ENCODE measurements at regions not wholly inside any gene's neighbourhood (a gene's known extent, or its start where the extent isn't known, plus 50 kb on each side); places are given as distances from the start of the nearest gene placed in this dataset.
"Not testable (repeated sequence)": the region's sequence is repeated elsewhere in the genome, so short reads cannot be mapped to it uniquely, and the experiment has no call there.

DNA sequence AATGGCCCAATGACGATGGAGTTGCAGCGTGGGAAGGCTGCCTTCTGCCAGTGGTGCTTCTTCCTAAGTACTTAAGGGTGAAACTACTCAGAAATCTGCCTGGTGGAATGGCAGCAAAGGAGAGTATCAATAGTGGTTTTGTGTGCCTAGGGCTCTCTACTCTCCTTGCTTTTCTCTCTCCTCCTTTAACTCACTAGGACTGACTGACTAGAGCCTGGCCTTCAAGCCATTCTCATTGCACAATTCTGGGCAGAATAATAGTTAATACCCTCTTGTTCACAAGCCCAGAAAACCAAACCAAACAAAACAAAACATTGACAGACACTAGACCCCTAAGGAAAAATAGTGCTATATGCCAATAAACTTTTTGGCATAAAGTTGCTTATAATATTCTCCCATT is 171.2 kb upstream of the PTGFR start:
- H3K4me3 ChIP-seq (ENCODE audit: insufficient read depth, low read depth, low read length) = no peak overlapping the region
- 83 to 88% methylated on average over 2 of the region's 2 CpGs for WGBS, 2 experiments
- no peak overlapping the region for H3K27ac ChIP-seq (ENCODE audit: insufficient read depth, low read depth, low read length, poor library complexity, severe bottlenecking)
- H3K9me3 ChIP-seq (ENCODE audit: control insufficient read depth, low read length) = no peaks in the 10 kb centered on the region
- H3K36me3 ChIP-seq (ENCODE audit: control insufficient read depth, insufficient read depth, low read length) = no peaks in the 10 kb centered on the region
- no peaks in the 10 kb centered on the region for H3K27me3 ChIP-seq (ENCODE audit: control insufficient read depth, insufficient read depth, low read length, poor library complexity, severe bottlenecking)
- no peaks in the 10 kb centered on the region for H3K4me1 ChIP-seq (ENCODE audit: control insufficient read depth, insufficient read depth, low read length)

DNA sequence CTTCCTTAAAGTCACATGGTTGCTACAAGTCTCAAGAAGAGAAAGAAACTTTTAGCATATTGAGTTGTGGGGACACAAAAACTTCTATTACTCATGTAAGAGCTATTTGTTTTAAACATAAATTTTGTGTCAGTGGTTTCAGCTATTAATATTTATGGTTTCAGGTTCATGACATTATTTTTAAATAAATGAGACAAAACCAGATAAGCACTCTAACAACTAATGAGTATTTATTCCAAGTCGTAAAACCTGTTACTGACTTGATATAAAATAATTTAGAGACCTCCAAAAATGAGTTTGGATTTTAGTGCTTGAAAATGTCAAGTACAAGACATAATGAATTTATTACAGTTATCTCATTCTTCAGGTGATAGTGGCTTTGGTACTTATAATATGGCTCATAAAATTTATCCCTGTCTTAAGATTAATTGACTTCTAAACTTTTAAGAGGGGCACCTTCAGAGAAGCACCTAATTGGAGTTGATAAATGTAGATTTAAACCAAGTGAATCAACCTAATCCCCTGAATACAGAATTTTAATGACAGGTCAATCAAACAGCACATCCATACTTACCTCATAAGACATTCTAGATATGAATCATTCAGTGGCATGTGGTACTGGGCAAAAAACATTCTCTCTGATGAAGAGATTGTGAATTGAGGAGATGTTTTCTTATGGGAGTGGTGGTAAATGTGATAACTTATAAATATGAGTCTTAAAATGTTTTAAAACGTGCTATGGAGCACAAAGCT is 167.7 kb upstream of the PTGFR start:
- no peaks in the 10 kb centered on the region for H3K4me1 ChIP-seq (ENCODE audit: control insufficient read depth, insufficient read depth, low read length)
- no peaks in the 10 kb centered on the region for H3K9me3 ChIP-seq (ENCODE audit: control insufficient read depth, low read length)
- no peak overlapping the region for H3K4me3 ChIP-seq (ENCODE audit: insufficient read depth, low read depth, low read length)
- H3K27me3 ChIP-seq (ENCODE audit: control insufficient read depth, insufficient read depth, low read length, poor library complexity, severe bottlenecking) = no peaks in the 10 kb centered on the region
- H3K27ac ChIP-seq (ENCODE audit: insufficient read depth, low read depth, low read length, poor library complexity, severe bottlenecking) = no peak overlapping the region
- WGBS, 2 experiments = 29 to 83% methylated on average over 1 of the region's 2 CpGs
- no peaks in the 10 kb centered on the region for H3K36me3 ChIP-seq (ENCODE audit: control insufficient read depth, insufficient read depth, low read length)

DNA sequence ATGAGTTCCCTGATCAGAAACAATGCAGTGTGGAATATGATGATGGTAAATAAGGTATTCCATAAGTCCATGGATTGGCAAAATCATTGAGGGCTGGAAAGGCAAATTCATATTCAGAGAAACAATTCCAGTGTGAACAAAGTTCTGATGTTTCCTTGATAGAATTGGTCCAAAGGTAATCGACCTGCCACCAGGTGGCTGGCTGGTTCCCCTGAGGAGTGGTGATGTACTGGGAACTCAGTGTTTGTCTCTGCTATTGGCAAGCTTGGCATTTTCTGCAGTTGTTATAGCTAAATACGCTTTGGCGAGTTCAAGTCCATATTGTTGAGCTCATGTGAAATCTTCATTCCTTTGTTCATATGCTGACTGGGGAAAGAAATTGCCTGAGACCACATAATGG is 165.5 kb upstream of the PTGFR start:
- Histone ChIP-seq H3K27me3 (ENCODE audit: control insufficient read depth, insufficient read depth, low read length, poor library complexity, severe bottlenecking) (no peaks in the 10 kb centered on the region), H3K4me1 (ENCODE audit: control insufficient read depth, insufficient read depth, low read length) (no peaks in the 10 kb centered on the region), H3K9me3 (ENCODE audit: control insufficient read depth, low read length) (no peaks in the 10 kb centered on the region), H3K27ac (ENCODE audit: insufficient read depth, low read depth, low read length, poor library complexity, severe bottlenecking) (no peak overlapping the region), H3K4me3 (ENCODE audit: insufficient read depth, low read depth, low read length) (no peak overlapping the region), H3K36me3 (ENCODE audit: control insufficient read depth, insufficient read depth, low read length) (no peaks in the 10 kb centered on the region)
- WGBS, 2 experiments = 70 to 74% methylated on average over 3 of the region's 3 CpGs

DNA sequence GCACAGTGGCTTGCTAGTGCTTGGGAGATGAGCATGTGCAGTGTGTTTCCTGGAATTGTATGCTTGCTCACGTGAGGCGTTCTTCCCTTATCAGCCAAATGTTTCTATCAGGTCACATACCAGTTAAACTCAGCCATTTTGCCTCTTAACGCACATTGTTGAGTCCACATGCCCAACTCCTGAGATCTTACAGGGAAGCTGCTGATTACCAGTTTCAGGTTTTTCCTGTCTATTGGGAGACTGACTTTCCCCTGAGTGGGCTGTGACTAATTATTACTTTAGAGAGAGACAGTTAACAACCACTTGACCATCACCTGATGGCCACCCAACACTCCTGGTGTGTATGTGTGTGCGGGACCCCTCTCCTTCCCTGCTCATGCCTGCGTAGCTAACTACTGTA is 161.3 kb upstream of the PTGFR start:
- WGBS, 2 experiments = 89 to 94% methylated on average over 5 of the region's 5 CpGs
- Histone ChIP-seq H3K27ac (ENCODE audit: insufficient read depth, low read depth, low read length, poor library complexity, severe bottlenecking) (no peak overlapping the region), H3K27me3 (ENCODE audit: control insufficient read depth, insufficient read depth, low read length, poor library complexity, severe bottlenecking) (no peaks in the 10 kb centered on the region), H3K4me3 (ENCODE audit: insufficient read depth, low read depth, low read length) (no peak overlapping the region), H3K9me3 (ENCODE audit: control insufficient read depth, low read length) (no peaks in the 10 kb centered on the region), H3K4me1 (ENCODE audit: control insufficient read depth, insufficient read depth, low read length) (no peaks in the 10 kb centered on the region), H3K36me3 (ENCODE audit: control insufficient read depth, insufficient read depth, low read length) (no peaks in the 10 kb centered on the region)

DNA sequence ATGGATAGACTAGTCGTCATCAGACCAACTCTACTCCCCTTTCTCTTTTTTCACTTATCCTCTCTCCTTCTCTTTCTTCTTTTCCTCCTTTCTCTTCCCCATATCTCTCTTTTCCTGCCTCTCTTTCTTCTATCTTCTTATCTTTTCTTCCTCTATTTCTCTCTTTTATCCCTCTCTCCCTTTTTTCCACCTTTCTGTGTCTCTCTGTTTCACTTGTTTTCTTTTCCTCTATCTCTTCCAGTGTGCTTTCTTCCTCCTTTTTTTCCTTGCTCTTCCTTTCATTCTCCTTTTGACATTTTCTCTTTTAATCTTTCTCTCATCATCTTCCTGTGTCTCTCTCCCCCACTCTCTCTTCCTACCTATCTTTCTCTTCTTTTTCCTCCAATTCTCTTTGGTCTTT is 159.0 kb upstream of the PTGFR start:
- Histone ChIP-seq H3K4me1 (ENCODE audit: control insufficient read depth, insufficient read depth, low read length) (no peaks in the 10 kb centered on the region), H3K9me3 (ENCODE audit: control insufficient read depth, low read length) (no peaks in the 10 kb centered on the region), H3K27ac (ENCODE audit: insufficient read depth, low read depth, low read length, poor library complexity, severe bottlenecking) (no peak overlapping the region), H3K36me3 (ENCODE audit: control insufficient read depth, insufficient read depth, low read length) (no peaks in the 10 kb centered on the region), H3K4me3 (ENCODE audit: insufficient read depth, low read depth, low read length) (no peak overlapping the region), H3K27me3 (ENCODE audit: control insufficient read depth, insufficient read depth, low read length, poor library complexity, severe bottlenecking) (no peaks in the 10 kb centered on the region)
- WGBS, 2 experiments = 67 to 73% methylated on average over 1 of the region's 1 CpG

DNA sequence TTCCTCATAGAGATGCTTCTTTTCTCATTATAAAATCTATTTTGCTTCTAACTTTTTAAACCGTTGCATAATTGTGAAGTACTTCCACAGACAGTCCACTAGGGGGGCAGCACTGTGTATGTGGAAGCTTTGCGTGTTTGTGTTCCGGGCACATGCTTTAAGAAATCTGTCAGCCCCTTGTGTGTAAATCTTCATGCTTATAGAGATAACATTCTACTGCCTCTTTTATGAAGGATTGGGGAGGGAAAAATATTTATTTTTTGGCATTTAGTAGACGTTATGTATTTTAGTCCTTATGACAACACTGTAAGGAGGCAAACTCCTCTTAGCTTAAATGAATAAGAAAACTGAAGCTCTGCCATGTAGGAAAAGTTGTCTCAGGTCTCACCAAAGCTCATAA is 157.3 kb upstream of the PTGFR start:
- WGBS, 2 experiments = 42 to 44% methylated on average over 2 to 4 of the region's 4 CpGs
- H3K36me3 ChIP-seq (ENCODE audit: control insufficient read depth, insufficient read depth, low read length) = no peaks in the 10 kb centered on the region
- H3K27me3 ChIP-seq (ENCODE audit: control insufficient read depth, insufficient read depth, low read length, poor library complexity, severe bottlenecking) = no peaks in the 10 kb centered on the region

DNA sequence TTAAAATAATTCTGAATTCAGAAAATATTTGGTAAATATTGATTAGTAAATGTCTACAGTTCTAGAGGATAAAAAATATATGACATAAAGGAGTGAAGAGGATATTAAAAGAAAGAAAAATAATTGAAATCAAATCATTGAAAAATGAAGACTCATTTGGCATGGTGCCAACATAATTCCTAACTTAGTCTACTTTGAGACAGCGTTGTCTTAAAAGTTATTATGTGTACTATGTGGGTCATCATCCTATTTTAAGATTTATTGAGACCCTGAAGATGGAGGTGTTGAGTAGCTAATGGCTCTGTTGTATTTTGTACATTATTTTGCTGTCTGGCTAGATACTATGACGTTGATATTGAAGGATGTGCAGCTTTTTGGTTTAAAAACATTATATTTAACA is 156.7 kb upstream of the PTGFR start:
- WGBS, 2 experiments = 75 to 77% methylated on average over 2 of the region's 2 CpGs

More for the DNA sequence above, 157.3 kb upstream of the PTGFR start:
- no peak overlapping the region for H3K27ac ChIP-seq (ENCODE audit: insufficient read depth, low read depth, low read length, poor library complexity, severe bottlenecking)
- no peaks in the 10 kb centered on the region for H3K4me1 ChIP-seq (ENCODE audit: control insufficient read depth, insufficient read depth, low read length)
- H3K4me3 ChIP-seq (ENCODE audit: insufficient read depth, low read depth, low read length) = no peak overlapping the region
- H3K9me3 ChIP-seq (ENCODE audit: control insufficient read depth, low read length) = no peaks in the 10 kb centered on the region

DNA sequence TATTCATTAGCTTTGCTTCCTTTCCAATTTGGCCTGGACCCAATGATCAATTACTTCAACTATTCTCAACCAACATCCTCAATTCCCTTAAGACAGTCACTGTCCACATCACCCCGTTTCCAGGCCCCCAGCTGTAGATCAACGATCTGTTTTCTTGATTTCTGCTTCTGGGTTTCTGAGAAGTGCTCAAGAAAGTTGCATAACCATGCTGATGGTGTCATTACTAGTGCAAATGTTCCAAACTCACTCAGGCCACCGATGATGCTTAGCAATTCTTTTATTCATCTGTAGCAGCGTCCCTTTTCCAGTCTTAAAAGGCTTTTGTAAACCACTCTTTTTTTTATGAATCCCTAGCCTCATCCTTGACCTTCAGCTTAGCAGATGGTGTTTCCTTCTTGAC is 155.8 kb upstream of the PTGFR start:
- Histone ChIP-seq H3K36me3 (ENCODE audit: control insufficient read depth, insufficient read depth, low read length) (no peaks in the 10 kb centered on the region), H3K27me3 (ENCODE audit: control insufficient read depth, insufficient read depth, low read length, poor library complexity, severe bottlenecking) (no peaks in the 10 kb centered on the region), H3K4me1 (ENCODE audit: control insufficient read depth, insufficient read depth, low read length) (no peaks in the 10 kb centered on the region), H3K9me3 (ENCODE audit: control insufficient read depth, low read length) (no peaks in the 10 kb centered on the region), H3K4me3 (ENCODE audit: insufficient read depth, low read depth, low read length) (no peak overlapping the region), H3K27ac (ENCODE audit: insufficient read depth, low read depth, low read length, poor library complexity, severe bottlenecking) (no peak overlapping the region)
- WGBS, 2 experiments = 76 to 84% methylated on average over 4 of the region's 4 CpGs

More for the DNA sequence above, 156.7 kb upstream of the PTGFR start:
- no peak overlapping the region for H3K27ac ChIP-seq (ENCODE audit: insufficient read depth, low read depth, low read length, poor library complexity, severe bottlenecking)
- H3K9me3 ChIP-seq (ENCODE audit: control insufficient read depth, low read length) = no peaks in the 10 kb centered on the region
- no peaks in the 10 kb centered on the region for H3K36me3 ChIP-seq (ENCODE audit: control insufficient read depth, insufficient read depth, low read length)
- no peaks in the 10 kb centered on the region for H3K27me3 ChIP-seq (ENCODE audit: control insufficient read depth, insufficient read depth, low read length, poor library complexity, severe bottlenecking)
- H3K4me1 ChIP-seq (ENCODE audit: control insufficient read depth, insufficient read depth, low read length) = no peaks in the 10 kb centered on the region
- no peak overlapping the region for H3K4me3 ChIP-seq (ENCODE audit: insufficient read depth, low read depth, low read length)

DNA sequence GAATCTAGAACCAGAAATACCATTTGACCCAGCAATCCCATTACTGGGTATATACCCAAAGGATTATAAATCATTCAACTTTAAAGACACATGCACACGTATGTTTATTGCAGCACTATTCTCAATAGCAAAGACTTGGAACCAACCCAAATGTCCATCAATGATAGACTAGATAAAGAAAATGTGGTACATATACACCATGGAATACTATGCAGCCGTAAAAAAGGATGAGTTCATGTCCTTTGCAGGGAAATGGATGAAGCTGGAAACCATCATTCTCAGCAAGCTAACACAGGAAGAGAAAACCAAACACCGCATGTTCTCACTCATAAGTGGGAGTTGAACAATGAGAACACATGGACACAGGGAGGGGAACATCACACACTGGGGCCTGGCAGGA is 154.0 kb upstream of the PTGFR start:
- not testable (repeated sequence) for H3K27ac ChIP-seq (ENCODE audit: insufficient read depth, low read depth, low read length, poor library complexity, severe bottlenecking); H3K4me3 ChIP-seq (ENCODE audit: insufficient read depth, low read depth, low read length)
- WGBS, 2 experiments = 87 to 93% methylated on average over 3 of the region's 3 CpGs

DNA sequence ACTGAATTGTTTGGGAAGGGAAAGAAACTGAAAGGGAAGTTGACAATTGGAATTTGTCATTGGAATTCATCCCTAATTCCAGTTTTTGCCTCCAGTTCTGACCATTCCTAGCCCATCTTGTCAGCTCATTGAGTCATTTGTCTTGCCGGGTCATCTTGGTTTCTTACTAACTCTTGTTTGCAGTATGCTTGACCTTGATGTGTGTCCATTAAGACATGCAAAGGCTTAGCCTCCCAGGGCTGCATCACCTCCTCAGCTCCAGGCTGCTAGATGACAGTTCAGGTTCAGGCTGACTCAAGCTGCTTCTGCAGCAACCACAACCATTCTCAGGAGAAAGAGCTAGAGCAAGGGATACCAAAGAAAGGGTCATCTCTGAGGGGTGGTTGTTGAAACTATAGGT is 151.3 kb upstream of the PTGFR start:
- H3K27ac ChIP-seq (ENCODE audit: insufficient read depth, low read depth, low read length, poor library complexity, severe bottlenecking) = no peak overlapping the region
- H3K27me3 ChIP-seq (ENCODE audit: control insufficient read depth, insufficient read depth, low read length, poor library complexity, severe bottlenecking) = no peaks in the 10 kb centered on the region
- no peak overlapping the region for H3K4me3 ChIP-seq (ENCODE audit: insufficient read depth, low read depth, low read length)
- 86 to 87% methylated on average over 1 of the region's 1 CpG for WGBS, 2 experiments
- H3K4me1 ChIP-seq (ENCODE audit: control insufficient read depth, insufficient read depth, low read length) = no peaks in the 10 kb centered on the region
- no peaks in the 10 kb centered on the region for H3K36me3 ChIP-seq (ENCODE audit: control insufficient read depth, insufficient read depth, low read length)
- H3K9me3 ChIP-seq (ENCODE audit: control insufficient read depth, low read length) = no peaks in the 10 kb centered on the region

More for the DNA sequence above, 154.0 kb upstream of the PTGFR start:
- H3K27me3 ChIP-seq (ENCODE audit: control insufficient read depth, insufficient read depth, low read length, poor library complexity, severe bottlenecking); H3K9me3 ChIP-seq (ENCODE audit: control insufficient read depth, low read length); H3K36me3 ChIP-seq (ENCODE audit: control insufficient read depth, insufficient read depth, low read length); H3K4me1 ChIP-seq (ENCODE audit: control insufficient read depth, insufficient read depth, low read length): not testable (repeated sequence)

DNA sequence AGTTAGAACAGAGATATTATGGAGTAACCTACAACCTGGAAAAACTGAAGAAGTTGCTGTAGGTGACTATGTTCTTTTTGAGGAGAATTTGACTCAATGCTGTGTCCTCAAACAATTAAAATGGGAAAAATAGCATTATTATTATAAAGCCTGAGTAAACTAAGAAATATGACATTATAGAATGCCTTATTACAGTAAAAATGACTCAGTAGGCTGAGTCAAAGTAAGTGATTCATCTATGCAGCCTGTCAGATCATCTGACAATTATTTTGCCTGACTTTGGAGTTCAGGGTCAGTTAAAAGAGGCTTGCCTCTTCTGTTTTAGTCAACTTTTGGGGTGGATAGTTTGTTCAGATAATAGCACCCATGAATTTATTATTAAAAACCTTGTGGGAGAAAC is 150.8 kb upstream of the PTGFR start:
- Histone ChIP-seq H3K27ac (ENCODE audit: insufficient read depth, low read depth, low read length, poor library complexity, severe bottlenecking) (no peak overlapping the region), H3K36me3 (ENCODE audit: control insufficient read depth, insufficient read depth, low read length) (no peaks in the 10 kb centered on the region), H3K27me3 (ENCODE audit: control insufficient read depth, insufficient read depth, low read length, poor library complexity, severe bottlenecking) (no peaks in the 10 kb centered on the region), H3K9me3 (ENCODE audit: control insufficient read depth, low read length) (no peaks in the 10 kb centered on the region), H3K4me3 (ENCODE audit: insufficient read depth, low read depth, low read length) (no peak overlapping the region), H3K4me1 (ENCODE audit: control insufficient read depth, insufficient read depth, low read length) (no peaks in the 10 kb centered on the region)

Data from ectodermal cell (in vitro differentiated cells).